NCI-H2196 treated with DMSO at 0.1 percent for 48 hours (cell line): ENCODE measurements at regions not wholly inside any gene's neighbourhood (a gene's known extent, or its start where the extent isn't known, plus 50 kb on each side); places are given as distances from the start of the nearest gene placed in this dataset.

Source experiments
- DNase-seq: peaks from one replicate; lab custom pipeline; 2025; ENCODE audit not compliant: unreplicated experiment; lab: John Stamatoyannopoulos, UW

GRCh38 chr13:105285526-105285925 lies 1249.9 kb downstream of the EFNB2 start:
- no peak for DNase-seq

- no peak for DNase-seq
Measured at GRCh38 chr13:105282406-105283285, 1252.8 kb downstream of the EFNB2 start.

- DNase-seq = no peak
Measured at GRCh38 chr13:105278943-105279381, 1256.5 kb downstream of the EFNB2 start.

- DNase-seq = no peak
Measured at GRCh38 chr13:105276571-105276970, 1258.9 kb downstream of the EFNB2 start.

- no peak for DNase-seq
Measured at GRCh38 chr13:105273665-105274222, 1261.7 kb downstream of the EFNB2 start.

- DNase-seq = no peak
Measured at GRCh38 chr13:105272660-105273631, 1262.5 kb downstream of the EFNB2 start.

- no peak for DNase-seq
Measured at GRCh38 chr13:105266615-105267014, 1268.8 kb downstream of the EFNB2 start.

GRCh38 chr13:105262579-105262978 lies 1272.9 kb downstream of the EFNB2 start:
- DNase-seq = no peak

- no peak for DNase-seq
Measured at GRCh38 chr13:105259426-105259825, 1276.0 kb downstream of the EFNB2 start.

- DNase-seq = no peak
Measured at GRCh38 chr13:105255472-105255871, 1280.0 kb downstream of the EFNB2 start.

- no peak for DNase-seq
Measured at GRCh38 chr13:105251293-105251692, 1284.2 kb downstream of the EFNB2 start.

GRCh38 chr13:105247830-105248229 lies 1287.6 kb downstream of the EFNB2 start:
- no peak for DNase-seq

- no peak for DNase-seq
Measured at GRCh38 chr13:105240371-105240770, 1295.1 kb downstream of the EFNB2 start.

- no peak for DNase-seq
Measured at GRCh38 chr13:105232439-105232838, 1303.0 kb downstream of the EFNB2 start.

GRCh38 chr13:105232006-105232405 lies 1303.5 kb downstream of the EFNB2 start:
- no peak for DNase-seq

GRCh38 chr13:105231579-105231978 lies 1303.9 kb downstream of the EFNB2 start:
- no peak for DNase-seq

- no peak for DNase-seq
Measured at GRCh38 chr13:105220881-105221280, 1314.6 kb downstream of the EFNB2 start.

- DNase-seq = no peak
Measured at GRCh38 chr13:105220063-105220462, 1315.4 kb downstream of the EFNB2 start.

- no peak for DNase-seq
Measured at GRCh38 chr13:105219651-105220050, 1315.8 kb downstream of the EFNB2 start.

GRCh38 chr13:105213512-105213911 lies 1322.0 kb downstream of the EFNB2 start:
- DNase-seq = no peak

- DNase-seq = no peak
Measured at GRCh38 chr13:105207572-105208293, 1327.7 kb downstream of the EFNB2 start.
